ENCODE measurements at regions not wholly inside any gene's neighbourhood (a gene's known extent, or its start where the extent isn't known, plus 50 kb on each side); places are given as distances from the start of the nearest gene placed in this dataset.

- Histone ChIP-seq H3K36me3 (no peaks in the 10 kb centered on the region), H3K27ac (no peak overlapping the region), H3K4me3 (no peak overlapping the region), H3K27me3 (peaks cover 0 to 7% of the 10 kb centered on the region in 2 donors), H3K4me1 (peaks cover 7 to 11% of the 10 kb centered on the region in 2 donors), H3K9me3 (no peaks in the 10 kb centered on the region)
- intact Hi-C loops (cut with DNase I; ENCODE audit: low total_unique reads): loop anchor here (10.0 kb wide), 2 partner anchors 135 to 465 kb away; no protein-coding TSS in a partner anchor
- no peak for TF ChIP-seq POLR2AphosphoS5 (IDR thresholded peaks at IDR 0.05)
- peak; percentile 59 to 62 (median 60) for TF ChIP-seq CTCF (IDR thresholded peaks at IDR 0.05)
- no peak for DNase-seq (ENCODE audit: low spot score in 2 of 2)
Measured at GRCh38 chr7:25389489-25390106, 161.3 kb upstream of the NPVF start.

GRCh38 chr7:25391295-25391861, 163.1 kb upstream of the NPVF start:
- no peak overlapping the region for H3K4me3 ChIP-seq

GRCh38 chr7:25391961-25392587, 163.8 kb upstream of the NPVF start:
- Histone ChIP-seq H3K9me3 (no peaks in the 10 kb centered on the region), H3K4me1 (no peaks in the 10 kb centered on the region), H3K27me3 (peaks cover 0 to 7% of the 10 kb centered on the region in 2 donors), H3K4me3 (no peak overlapping the region), H3K27ac (no peak overlapping the region), H3K36me3 (no peaks in the 10 kb centered on the region)
- TF ChIP-seq POLR2A (IDR thresholded peaks at IDR 0.05) (no peak), CTCF (IDR thresholded peaks at IDR 0.05) (no peak), POLR2AphosphoS5 (IDR thresholded peaks at IDR 0.05) (no peak)
- no peak for DNase-seq (ENCODE audit: low spot score in 2 of 2)
- intact Hi-C loops (cut with DNase I; ENCODE audit: low total_unique reads): loop anchor here (10.0 kb wide), 1 partner anchor 463 kb away; no protein-coding TSS in a partner anchor

More at GRCh38 chr7:25391295-25391861, 163.1 kb upstream of the NPVF start:
- Histone ChIP-seq H3K27me3 (peaks cover 0 to 7% of the 10 kb centered on the region in 2 donors), H3K27ac (no peak overlapping the region), H3K9me3 (no peaks in the 10 kb centered on the region), H3K36me3 (no peaks in the 10 kb centered on the region), H3K4me1 (no peaks in the 10 kb centered on the region)
- DNase-seq (ENCODE audit: low spot score in 2 of 2): no peak
- intact Hi-C loops (cut with DNase I; ENCODE audit: low total_unique reads): loop anchor here (10.0 kb wide), 1 partner anchor 463 kb away; no protein-coding TSS in a partner anchor
- TF ChIP-seq CTCF (IDR thresholded peaks at IDR 0.05) (peak in 2 of 3 donors; percentile 47 to 54), POLR2A (IDR thresholded peaks at IDR 0.05) (no peak), POLR2AphosphoS5 (IDR thresholded peaks at IDR 0.05) (no peak)

GRCh38 chr7:25392588-25393338, 164.5 kb upstream of the NPVF start:
- no peak overlapping the region for H3K27ac ChIP-seq
- H3K9me3 ChIP-seq: no peaks in the 10 kb centered on the region
- peaks cover 0 to 7% of the 10 kb centered on the region in 2 donors for H3K27me3 ChIP-seq
- intact Hi-C loops (cut with DNase I; ENCODE audit: low total_unique reads): loop anchor here (10.0 kb wide), 1 partner anchor 462 kb away; no protein-coding TSS in a partner anchor
- H3K4me3 ChIP-seq: no peak overlapping the region
- no peaks in the 10 kb centered on the region for H3K4me1 ChIP-seq
- TF ChIP-seq CTCF (IDR thresholded peaks at IDR 0.05) (no peak), POLR2AphosphoS5 (IDR thresholded peaks at IDR 0.05) (no peak), POLR2A (IDR thresholded peaks at IDR 0.05) (no peak)
- DNase-seq (ENCODE audit: low spot score in 2 of 2): no peak
- H3K36me3 ChIP-seq: no peaks in the 10 kb centered on the region

Data from breast epithelium (tissue), 4 donors.